Memory B cell (primary cell): ENCODE measurements at regions not wholly inside any gene's neighbourhood (a gene's known extent, or its start where the extent isn't known, plus 50 kb on each side); places are given as distances from the start of the nearest gene placed in this dataset.

Experiments used
- ATAC-seq: fragments of 150-1000 bp; cut with Tn5 transposase; 2 replicates; pipeline ENCODE4 v1.10.0; 2021; ENCODE audit warnings: low read depth, mild to moderate bottlenecking, moderate library complexity
- DNase-seq, 2 donors: peaks; one replicate each; pipeline ENCODE4 v3.0.0; 2022; ENCODE audit warnings: low spot score in 2 of 2
- H3K27ac Mint-ChIP-seq: one replicate; pipeline ENCODE4 v1.8.0; 2022; ENCODE audit warnings: mild to moderate bottlenecking, moderate library complexity, mixed read lengths
- H3K27me3 Mint-ChIP-seq: one replicate; pipeline ENCODE4 v1.8.0; 2022; ENCODE audit warnings: mixed read lengths
- H3K36me3 Mint-ChIP-seq: one replicate; pipeline ENCODE4 v1.8.0; 2022; ENCODE audit warnings: mild to moderate bottlenecking, mixed read lengths
- H3K4me1 Mint-ChIP-seq: one replicate; pipeline ENCODE4 v1.8.0; 2022; ENCODE audit warnings: mixed read lengths
- H3K4me3 Mint-ChIP-seq: one replicate; pipeline ENCODE4 v1.8.0; 2022; ENCODE audit warnings: mild to moderate bottlenecking, moderate library complexity, mixed read lengths
- H3K9me3 Mint-ChIP-seq: one replicate; pipeline ENCODE4 v1.8.0; 2022; ENCODE audit warnings: mixed read lengths

DNA sequence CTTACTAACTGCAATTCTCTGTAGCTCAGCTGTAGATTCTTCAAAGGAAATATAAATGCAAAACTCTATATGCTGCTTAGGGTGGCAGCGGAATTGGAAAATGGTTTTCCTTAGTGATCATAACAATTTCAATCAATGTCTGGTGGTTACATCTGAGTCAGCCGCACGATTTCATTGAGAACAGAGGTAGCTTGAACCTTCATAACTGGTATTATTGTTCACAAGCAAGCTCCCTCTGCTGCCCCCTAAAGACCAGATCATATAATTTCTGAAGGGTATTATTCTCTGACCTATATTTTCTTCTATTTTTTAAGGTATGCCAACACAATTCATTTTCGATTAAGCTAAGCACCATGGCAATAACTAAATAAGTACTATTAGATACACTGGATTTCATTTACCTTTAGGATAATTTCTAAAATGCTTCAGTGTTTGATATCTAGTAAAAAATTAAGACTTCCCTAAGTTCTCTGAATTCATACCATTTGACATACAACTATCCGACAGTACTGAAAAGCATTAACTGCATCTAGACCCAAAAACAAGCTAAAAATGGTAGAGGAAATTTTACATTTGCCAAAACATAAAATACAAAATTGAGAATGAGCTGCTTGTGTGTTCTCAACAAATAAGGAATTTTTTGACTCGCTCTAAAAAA is 181.1 kb upstream of the SPEF2 start:
- H3K36me3 Mint-ChIP-seq, result no peaks in the 10 kb centered on the region
- no peak for ATAC-seq
- DNase-seq, result no peak
- no peaks in the 10 kb centered on the region for H3K9me3 Mint-ChIP-seq
- no peak overlapping the region for H3K4me3 Mint-ChIP-seq
- H3K27ac Mint-ChIP-seq, result no peak overlapping the region
- peaks cover 4% of the 10 kb centered on the region for H3K4me1 Mint-ChIP-seq
- H3K27me3 Mint-ChIP-seq, result peaks cover 7% of the 10 kb centered on the region

DNA sequence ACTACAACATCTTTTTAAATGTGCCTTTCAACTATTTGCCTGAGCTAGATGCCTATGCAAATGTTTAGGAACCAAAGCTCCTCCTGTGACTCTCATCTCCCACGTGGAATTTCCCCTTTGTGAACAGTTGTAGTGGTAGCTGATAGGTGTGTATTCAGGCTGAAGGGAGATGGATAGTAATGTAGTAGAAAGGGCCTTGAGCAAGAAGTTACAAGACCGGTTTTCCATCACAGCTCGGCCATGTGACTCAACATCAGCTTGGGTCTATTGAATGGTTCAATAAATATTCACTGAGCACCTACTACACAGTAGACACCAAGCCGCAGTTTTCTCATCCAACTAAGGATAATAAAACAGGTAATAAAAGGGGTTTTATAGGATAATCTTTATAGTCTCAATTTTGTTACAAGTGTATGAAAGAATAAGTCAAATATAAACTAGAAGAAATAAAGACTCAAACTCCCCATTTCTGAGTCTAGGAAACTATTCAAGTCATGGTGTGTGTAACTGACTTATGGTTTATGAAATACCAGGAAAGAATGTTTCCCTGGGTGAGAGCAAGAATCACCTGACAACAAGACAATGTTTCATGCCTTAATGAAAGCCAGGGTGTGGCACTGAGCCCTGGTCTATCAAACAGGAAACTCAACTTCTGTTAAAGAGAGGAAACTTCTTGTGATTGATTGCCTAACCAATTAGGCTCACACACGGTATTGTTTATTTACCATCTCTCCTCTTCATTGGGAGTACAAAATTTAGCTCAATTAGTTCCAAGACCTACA is 187.1 kb upstream of the SPEF2 start:
- Mint-ChIP-seq H3K4me1 (no peaks in the 10 kb centered on the region), H3K27ac (no peak overlapping the region), H3K36me3 (no peaks in the 10 kb centered on the region), H3K27me3 (no peaks in the 10 kb centered on the region), H3K4me3 (no peak overlapping the region), H3K9me3 (no peaks in the 10 kb centered on the region)
- no peak for DNase-seq
- ATAC-seq, result no peak

- Mint-ChIP-seq H3K4me3 (no peak overlapping the region), H3K27ac (no peak overlapping the region)
These were observed 189.9 kb upstream of the PRLR start for GRCh38 chr5:35420200-35420599.

GRCh38 chr5:35417040-35417439 is 186.8 kb upstream of the PRLR start:
- Mint-ChIP-seq H3K4me1 (no peaks in the 10 kb centered on the region), H3K27ac (no peak overlapping the region), H3K36me3 (no peaks in the 10 kb centered on the region), H3K9me3 (no peaks in the 10 kb centered on the region), H3K4me3 (no peak overlapping the region), H3K27me3 (peaks cover 3% of the 10 kb centered on the region)
- DNase-seq (no peak), ATAC-seq (no peak)

More at GRCh38 chr5:35420200-35420599, 189.9 kb upstream of the PRLR start:
- no peaks in the 10 kb centered on the region for H3K9me3 Mint-ChIP-seq
- H3K4me1 Mint-ChIP-seq, result no peaks in the 10 kb centered on the region
- H3K36me3 Mint-ChIP-seq, result no peaks in the 10 kb centered on the region
- peaks cover 3% of the 10 kb centered on the region for H3K27me3 Mint-ChIP-seq
- no peak for DNase-seq
- no peak for ATAC-seq

GRCh38 chr5:35416217-35416988 is 186.1 kb upstream of the PRLR start:
- ATAC-seq, result no peak
- peaks cover 2% of the 10 kb centered on the region for H3K9me3 Mint-ChIP-seq
- H3K27ac Mint-ChIP-seq, result no peak overlapping the region
- no peak overlapping the region for H3K4me3 Mint-ChIP-seq
- H3K36me3 Mint-ChIP-seq, result no peaks in the 10 kb centered on the region
- DNase-seq, result no peak
- peaks cover 3% of the 10 kb centered on the region for H3K27me3 Mint-ChIP-seq
- H3K4me1 Mint-ChIP-seq, result no peaks in the 10 kb centered on the region

GRCh38 chr5:35415309-35415708 is 185.0 kb upstream of the PRLR start:
- no peak overlapping the region for H3K4me3 Mint-ChIP-seq
- ATAC-seq (no peak), DNase-seq (no peak)
- no peaks in the 10 kb centered on the region for H3K36me3 Mint-ChIP-seq
- no peak overlapping the region for H3K27ac Mint-ChIP-seq
- peaks cover 2% of the 10 kb centered on the region for H3K9me3 Mint-ChIP-seq
- H3K27me3 Mint-ChIP-seq, result peaks cover 3% of the 10 kb centered on the region
- no peaks in the 10 kb centered on the region for H3K4me1 Mint-ChIP-seq

DNA sequence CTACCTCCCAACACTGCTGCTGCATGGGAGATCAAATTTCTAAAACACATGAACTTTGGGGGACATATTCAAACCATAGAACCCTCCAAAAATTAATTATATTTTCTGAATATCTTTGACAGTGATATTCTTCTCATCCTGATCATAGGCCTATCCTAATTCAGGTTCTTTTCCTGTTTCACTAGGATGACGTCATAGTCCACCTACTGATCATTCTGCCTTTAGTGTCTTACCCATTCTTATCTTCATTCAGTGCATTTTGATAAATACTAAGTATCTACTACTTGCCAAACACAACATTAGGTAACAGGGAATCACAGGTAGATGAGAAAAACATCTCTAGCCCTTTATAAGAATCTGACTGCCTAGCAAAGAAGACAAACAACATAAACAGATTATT is 179.1 kb upstream of the PRLR start:
- no peak for ATAC-seq
- Mint-ChIP-seq H3K27me3 (no peaks in the 10 kb centered on the region), H3K4me1 (no peaks in the 10 kb centered on the region), H3K9me3 (peaks cover 5% of the 10 kb centered on the region), H3K36me3 (no peaks in the 10 kb centered on the region), H3K4me3 (no peak overlapping the region), H3K27ac (no peak overlapping the region)
- no peak for DNase-seq

- H3K27ac Mint-ChIP-seq, result no peak overlapping the region
- ATAC-seq, result no peak
- H3K4me3 Mint-ChIP-seq, result no peak overlapping the region
- H3K27me3 Mint-ChIP-seq, result no peaks in the 10 kb centered on the region
- no peak for DNase-seq
- H3K9me3 Mint-ChIP-seq, result peaks cover 5% of the 10 kb centered on the region
- H3K4me1 Mint-ChIP-seq, result no peaks in the 10 kb centered on the region
- no peaks in the 10 kb centered on the region for H3K36me3 Mint-ChIP-seq
These were observed 177.9 kb upstream of the PRLR start for GRCh38 chr5:35408146-35408545.

DNA sequence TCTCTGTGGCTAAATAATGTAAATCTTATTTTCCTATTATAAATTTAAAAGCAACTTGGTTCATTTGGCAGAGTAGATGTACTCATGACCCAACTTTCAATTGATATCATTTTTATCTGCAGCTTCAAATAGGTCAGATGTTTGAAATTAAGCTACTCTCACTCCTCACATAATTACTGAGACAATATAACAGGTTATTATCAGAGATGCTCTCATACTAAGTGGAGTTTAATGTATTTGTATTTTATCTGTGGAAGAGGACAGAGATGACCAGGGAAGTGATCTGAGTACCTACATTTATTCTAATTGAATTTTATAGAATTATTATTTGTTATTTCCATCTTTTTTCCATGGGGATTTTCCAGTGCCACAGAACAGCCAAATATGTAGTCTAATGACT is 177.4 kb upstream of the PRLR start:
- no peak for DNase-seq
- Mint-ChIP-seq H3K36me3 (no peaks in the 10 kb centered on the region), H3K4me1 (no peaks in the 10 kb centered on the region)

DNA sequence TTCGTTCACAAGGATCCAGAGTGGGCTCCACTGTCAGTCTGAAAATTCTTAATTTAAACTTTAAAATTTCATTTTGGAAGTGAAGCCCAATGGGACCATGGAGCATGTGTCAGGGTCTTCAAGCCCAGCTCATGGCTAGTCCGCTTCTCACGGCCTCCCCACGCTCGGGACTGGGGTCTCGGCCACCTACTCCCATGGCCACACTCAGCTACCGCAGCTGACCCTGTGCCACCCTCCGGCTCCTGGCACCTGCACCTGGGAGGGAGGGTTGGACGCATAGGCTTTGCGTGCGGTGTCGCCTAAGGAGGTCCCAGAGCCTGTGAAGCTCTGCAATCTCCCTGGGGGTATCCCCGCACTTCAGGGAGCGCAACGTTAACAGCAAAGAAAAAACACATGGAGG is 175.7 kb upstream of the PRLR start:
- Mint-ChIP-seq H3K27ac (no peak overlapping the region), H3K9me3 (peaks cover 3% of the 10 kb centered on the region), H3K4me1 (no peaks in the 10 kb centered on the region), H3K36me3 (no peaks in the 10 kb centered on the region), H3K4me3 (no peak overlapping the region), H3K27me3 (no peaks in the 10 kb centered on the region)
- no peak for DNase-seq
- no peak for ATAC-seq

More for the DNA sequence above, 177.4 kb upstream of the PRLR start:
- Mint-ChIP-seq H3K27ac (no peak overlapping the region), H3K27me3 (no peaks in the 10 kb centered on the region), H3K9me3 (peaks cover 5% of the 10 kb centered on the region), H3K4me3 (no peak overlapping the region)
- no peak for ATAC-seq

GRCh38 chr5:35404701-35405100 is 174.4 kb upstream of the PRLR start:
- ATAC-seq, result no peak
- Mint-ChIP-seq H3K27me3 (no peaks in the 10 kb centered on the region), H3K4me1 (no peaks in the 10 kb centered on the region), H3K27ac (no peak overlapping the region), H3K4me3 (no peak overlapping the region), H3K9me3 (peaks cover 3% of the 10 kb centered on the region), H3K36me3 (no peaks in the 10 kb centered on the region)
- DNase-seq, result no peak

DNA sequence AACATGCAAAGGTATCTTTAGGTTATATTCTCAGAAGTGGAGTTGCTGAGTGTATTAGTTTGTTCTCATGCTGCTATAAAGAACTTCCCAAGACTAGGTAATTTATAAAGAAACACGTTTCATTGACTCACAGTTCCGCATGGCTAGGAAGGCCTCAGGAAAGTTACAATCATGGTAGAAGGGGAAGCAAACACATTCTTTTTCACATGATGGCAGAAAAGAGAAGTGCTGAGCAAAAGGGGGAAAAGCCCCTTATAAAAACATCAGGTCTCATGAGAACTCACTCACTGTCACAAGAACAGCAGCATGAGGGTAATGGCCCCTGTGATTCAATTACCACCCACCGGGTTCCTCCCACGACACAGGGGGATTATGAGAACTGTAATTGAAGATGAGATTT is 163.6 kb upstream of the PRLR start:
- Mint-ChIP-seq H3K36me3 (peaks cover 2% of the 10 kb centered on the region), H3K4me3 (no peak overlapping the region), H3K27ac (no peak overlapping the region), H3K9me3 (peaks cover 5% of the 10 kb centered on the region), H3K4me1 (no peaks in the 10 kb centered on the region), H3K27me3 (no peaks in the 10 kb centered on the region)
- DNase-seq, result no peak
- ATAC-seq, result peak; percentile 70

DNA sequence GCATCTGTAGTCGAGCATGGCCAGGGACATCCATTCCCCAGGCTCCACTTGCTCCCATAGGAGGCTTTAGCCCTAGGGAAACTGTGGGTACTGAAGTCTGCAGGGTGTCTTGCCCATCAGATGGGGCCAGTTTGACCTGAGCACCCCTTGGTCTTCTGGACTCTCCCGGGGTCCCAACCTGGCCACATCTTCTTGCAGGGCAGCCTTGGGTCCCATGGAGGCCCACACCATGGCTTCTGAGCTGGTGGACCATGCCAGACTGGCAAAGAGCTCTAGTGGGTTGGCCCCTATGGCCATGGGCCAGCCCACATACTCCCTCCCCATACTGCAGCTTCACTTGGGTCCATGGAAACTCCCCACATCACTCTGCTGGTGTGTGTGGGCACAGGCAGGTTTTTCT is 154.4 kb upstream of the PRLR start:
- Mint-ChIP-seq H3K36me3 (no peaks in the 10 kb centered on the region), H3K27ac (no peak overlapping the region), H3K4me3 (no peak overlapping the region), H3K9me3 (no peaks in the 10 kb centered on the region), H3K4me1 (no peaks in the 10 kb centered on the region), H3K27me3 (no peaks in the 10 kb centered on the region)
- DNase-seq (no peak), ATAC-seq (no peak)

- Mint-ChIP-seq H3K4me1 (no peaks in the 10 kb centered on the region), H3K27ac (no peak overlapping the region), H3K9me3 (no peaks in the 10 kb centered on the region), H3K36me3 (no peaks in the 10 kb centered on the region), H3K27me3 (no peaks in the 10 kb centered on the region), H3K4me3 (no peak overlapping the region)
- DNase-seq, result no peak
- no peak for ATAC-seq
These were observed 152.8 kb upstream of the PRLR start for GRCh38 chr5:35383041-35383440.
